ENCODE measurements at regions not wholly inside any gene's neighbourhood (a gene's known extent, or its start where the extent isn't known, plus 50 kb on each side); places are given as distances from the start of the nearest gene placed in this dataset.
"Not testable (repeated sequence)": the region's sequence is repeated elsewhere in the genome, so short reads cannot be mapped to it uniquely, and the experiment has no call there.

DNA sequence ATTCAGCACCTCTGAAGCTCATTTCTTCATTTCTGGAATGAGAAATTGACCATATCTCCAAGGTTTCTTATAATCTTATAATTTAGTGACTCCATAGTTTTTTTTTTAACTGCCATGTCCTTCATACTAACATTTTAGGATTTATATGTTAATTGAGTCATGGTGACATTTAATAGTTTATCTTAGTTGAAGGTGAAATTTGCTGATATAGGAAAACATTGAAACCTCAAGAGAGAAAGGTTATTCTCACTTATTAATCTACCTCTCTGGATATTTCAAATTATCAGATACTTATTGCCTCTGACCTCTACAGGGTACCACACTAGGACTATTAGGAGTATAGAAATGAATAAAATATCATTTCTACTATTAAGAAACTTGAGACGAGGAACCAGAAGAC lies 499.0 kb downstream of the NUP35 start:
- DNase-seq (ENCODE audit: low read depth) = no peak

DNA sequence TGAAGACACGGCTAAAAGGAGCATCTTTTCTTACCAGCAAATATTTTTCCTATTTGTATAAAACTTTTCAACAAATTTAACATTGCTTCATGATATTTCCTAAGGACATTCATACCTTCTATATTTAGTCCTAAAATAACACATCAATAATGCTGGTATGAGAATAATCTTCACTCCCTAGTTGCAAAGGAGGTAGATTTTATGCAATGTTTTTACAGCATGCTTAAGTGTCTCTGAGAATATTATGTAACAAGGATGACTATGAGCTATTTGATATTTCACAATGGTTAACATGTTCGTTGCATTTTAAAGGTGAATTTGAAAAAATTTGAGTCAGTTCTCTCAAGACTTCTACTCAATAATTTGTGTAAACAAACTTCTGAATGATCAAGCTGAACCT lies 506.7 kb downstream of the NUP35 start:
- DNase-seq (ENCODE audit: low read depth) = no peak

DNA sequence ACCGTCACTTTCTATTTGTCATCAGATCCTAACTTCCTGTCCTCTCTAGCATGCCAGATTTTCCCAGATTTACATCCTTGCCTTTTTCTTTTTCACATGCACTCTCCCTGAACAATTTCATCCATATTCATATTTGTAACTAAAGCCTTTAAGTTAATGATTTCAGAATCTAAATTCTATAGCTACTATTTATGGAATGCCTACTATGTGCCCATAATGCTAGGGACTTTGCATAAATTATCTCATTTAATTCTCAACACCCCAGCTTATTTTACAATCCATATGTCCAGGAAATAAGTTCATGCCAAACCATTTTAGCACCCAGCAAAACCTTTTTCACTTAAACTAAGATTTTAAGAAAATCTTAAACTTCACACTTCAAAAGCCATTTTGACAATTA lies 531.9 kb downstream of the NUP35 start:
- DNase-seq (ENCODE audit: low read depth) = no peak

DNA sequence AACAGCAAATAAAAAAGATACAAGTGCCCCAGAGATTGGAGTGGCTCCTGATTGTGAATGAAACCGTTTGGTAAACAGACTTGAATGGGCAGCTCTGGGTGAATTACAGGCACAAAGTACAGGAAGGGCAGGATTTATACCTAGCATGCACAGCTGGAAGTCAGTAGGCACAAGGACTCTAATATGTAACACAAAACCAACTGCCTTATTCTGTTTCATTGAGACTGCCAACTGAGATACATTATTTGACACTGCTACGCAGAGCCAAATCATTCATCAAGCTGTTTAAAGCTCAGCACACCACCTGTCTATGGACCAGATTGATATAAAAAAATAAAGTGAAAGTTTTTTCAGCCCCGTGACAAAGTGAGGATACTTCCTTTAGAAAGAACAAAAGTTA lies 541.2 kb downstream of the NUP35 start:
- DNase-seq (ENCODE audit: low read depth) = no peak

DNA sequence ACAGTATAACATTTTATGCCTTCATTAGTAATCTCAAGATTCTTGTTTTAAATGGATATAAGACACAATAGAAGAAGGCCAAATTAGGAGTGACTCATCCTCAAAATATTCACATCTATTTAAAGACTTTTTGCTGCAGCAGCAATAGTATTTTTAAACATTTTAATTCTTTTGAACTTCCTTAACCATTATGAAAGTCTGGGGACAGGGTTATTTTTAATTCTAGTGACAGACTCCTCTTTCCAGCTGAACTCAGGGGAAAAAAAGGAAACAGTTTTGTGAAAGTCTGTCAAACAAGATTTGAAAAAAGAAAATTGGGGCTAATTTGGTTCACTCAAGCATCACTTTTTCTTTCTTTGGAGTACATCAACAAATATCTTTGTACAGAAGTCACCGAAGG lies 541.8 kb downstream of the NUP35 start:
- DNase-seq (ENCODE audit: low read depth) = no peak

DNA sequence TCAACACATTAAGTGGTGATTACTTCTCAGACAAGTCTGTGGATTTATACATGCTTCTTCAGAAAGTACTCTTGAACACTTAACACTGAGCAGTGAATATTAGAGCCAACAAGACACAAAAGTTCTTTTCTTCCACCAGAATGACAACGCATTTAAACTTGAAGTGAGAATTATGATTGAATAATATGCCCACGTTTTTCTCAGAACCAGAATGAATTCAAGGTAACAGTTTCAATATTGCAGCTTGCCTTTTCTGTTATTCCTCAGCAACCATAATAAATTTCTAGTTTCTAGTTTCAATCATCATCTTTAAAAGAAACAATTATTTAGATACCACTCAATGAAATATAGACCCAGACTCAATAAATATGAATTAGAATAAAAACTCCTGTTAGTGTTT lies 547.0 kb downstream of the NUP35 start:
- no peak for DNase-seq (ENCODE audit: low read depth)

DNA sequence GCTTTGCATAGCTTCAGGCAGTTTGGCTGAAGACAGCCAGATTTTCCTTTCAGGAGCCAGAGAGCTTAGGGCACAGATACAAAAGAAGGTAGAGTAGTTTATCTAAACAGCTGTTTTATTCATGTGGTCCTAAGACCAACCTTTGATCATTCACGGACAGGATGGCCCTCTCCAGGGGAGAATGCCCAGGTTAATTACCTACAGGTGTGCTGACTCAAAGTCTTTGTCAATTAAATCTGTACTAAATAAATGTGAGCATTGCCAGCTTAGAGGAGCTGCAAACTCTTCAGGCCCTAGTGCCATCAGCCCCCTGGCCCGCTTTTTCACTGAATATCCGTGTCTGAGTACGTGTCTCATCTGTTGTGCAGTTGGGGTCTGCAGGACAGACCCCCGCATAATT lies 554.7 kb downstream of the NUP35 start:
- DNase-seq (ENCODE audit: low read depth) = no peak

DNA sequence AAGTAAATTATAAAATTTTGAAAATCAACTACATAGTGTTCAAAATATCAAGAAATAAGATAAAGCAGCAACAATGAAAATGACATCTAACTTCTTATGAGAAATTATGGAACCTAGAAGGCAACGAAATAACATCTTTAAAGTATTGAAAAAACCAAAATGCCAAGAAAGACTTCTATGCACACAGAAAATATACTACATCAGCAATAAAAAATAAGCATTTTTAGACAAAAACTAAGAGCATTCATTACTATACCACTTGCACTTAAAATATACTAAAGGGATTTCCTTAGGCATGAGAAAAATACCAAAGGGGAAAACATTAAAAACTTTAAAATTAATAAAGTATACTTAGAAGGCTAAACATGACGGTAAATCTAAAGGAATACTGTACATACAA lies 556.3 kb downstream of the NUP35 start:
- DNase-seq (ENCODE audit: low read depth) = no peak

DNA sequence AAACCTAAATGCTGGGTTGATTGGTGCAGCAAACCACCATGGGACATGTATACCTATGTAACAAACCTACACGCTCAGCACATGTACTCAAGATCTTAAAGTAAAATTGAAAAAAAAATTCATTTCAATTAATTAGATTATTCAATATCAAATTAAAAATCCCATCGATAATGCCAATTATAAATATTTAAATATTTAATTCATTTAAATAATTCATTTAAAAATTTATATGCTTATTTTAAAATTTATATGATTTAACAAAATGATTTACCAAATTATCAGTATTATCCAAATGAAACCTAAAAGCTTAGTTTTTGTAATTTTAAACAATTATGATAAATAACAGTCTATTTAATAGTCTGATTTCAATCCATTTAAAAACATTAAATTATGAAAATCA lies 560.4 kb downstream of the NUP35 start:
- no peak for DNase-seq (ENCODE audit: low read depth)

DNA sequence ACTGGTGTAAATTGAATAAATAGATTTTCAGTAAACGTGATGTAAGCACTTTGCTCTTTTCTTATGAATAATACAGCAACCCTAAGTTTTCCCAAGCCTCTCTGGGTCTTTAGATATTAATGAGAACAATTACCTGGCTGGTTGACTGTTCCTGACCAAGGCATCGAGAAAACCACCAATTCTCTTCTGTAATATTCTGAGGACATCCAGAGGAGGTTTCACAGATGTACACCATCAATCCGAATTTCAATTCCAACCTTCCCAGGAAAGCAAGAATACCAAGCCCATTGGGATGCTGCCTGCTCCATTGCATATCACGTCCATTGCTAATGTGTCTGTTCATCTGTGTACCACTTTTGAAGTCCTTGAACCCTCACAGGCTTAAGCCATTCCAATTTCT lies 571.8 kb downstream of the NUP35 start:
- no peak for DNase-seq (ENCODE audit: low read depth)

DNA sequence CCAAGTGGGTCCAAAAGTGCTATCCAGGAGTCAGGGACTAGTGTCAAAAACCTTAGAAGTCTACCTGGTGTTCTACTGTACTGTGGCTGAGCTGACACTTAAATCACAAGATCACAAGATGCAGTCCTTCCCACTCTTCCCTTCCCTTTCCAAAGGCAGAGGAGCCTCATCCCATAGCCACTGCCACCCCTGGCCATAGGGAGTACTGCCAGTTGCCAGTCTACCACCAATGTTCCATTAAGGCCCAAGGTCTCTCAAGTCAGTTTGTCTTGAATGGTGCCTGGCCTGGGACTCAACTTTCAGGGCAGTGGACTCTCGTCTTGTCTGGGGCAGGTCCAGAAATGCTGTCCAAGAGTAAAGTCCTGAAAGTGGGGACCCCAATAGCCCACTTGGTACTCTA lies 585.6 kb downstream of the NUP35 start:
- no peak for DNase-seq (ENCODE audit: low read depth)

DNA sequence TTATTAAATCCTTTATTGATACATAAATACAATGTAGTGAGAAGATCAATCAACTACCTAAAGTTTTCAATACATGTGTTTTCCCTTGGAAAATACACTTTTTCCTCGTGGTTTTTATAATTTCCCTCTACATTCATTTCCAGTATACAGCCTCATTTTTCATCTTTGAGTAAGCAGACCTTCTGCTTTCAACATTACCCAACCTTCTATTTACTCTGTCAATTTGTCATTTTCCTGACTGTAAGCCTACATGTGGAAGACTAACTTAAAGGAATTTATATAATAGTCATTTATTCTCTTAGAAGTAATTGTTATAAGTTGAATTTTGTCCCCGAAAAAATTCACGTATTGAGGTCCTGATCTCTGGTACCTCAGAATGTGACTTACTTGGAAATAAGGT lies 594.0 kb downstream of the NUP35 start:
- DNase-seq (ENCODE audit: low read depth) = no peak

DNA sequence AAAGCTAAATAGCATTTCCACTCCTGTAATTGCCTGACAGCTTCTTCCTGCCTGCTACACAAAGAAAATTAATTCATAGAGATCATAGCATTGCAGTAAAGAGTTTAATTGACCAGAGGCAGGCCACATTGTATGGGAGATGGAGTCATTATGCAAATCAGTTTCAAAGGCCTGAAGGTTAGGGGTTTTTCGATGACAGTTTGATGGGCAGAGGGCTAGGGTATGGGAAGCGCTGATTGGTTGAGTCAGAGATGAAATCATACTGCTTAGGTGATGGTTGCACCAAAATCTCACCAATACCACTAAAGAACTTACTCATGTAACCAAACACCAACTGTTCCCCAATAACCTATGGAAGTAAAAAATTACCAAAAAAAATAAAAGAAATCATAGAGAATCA lies 599.0 kb downstream of the NUP35 start:
- no peak for DNase-seq (ENCODE audit: low read depth)

DNA sequence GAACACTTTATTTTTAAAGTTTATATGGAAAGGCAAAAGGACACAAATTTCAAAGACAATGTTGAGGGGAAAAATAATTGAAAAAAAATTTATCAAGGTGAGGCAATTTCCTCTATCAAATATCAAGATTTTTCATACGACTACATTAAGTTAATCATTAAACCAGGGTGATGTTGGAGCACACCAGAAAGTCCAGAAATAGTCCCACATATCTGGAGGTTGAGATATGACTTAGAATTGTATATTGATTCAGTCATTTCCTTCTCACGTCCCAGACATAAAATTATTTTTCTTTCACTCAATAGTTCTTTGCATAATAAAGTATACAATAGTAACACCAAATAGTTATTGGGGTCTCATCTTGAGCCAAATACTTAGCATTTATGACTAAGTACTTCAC lies 605.1 kb downstream of the NUP35 start:
- no peak for DNase-seq (ENCODE audit: low read depth)

DNA sequence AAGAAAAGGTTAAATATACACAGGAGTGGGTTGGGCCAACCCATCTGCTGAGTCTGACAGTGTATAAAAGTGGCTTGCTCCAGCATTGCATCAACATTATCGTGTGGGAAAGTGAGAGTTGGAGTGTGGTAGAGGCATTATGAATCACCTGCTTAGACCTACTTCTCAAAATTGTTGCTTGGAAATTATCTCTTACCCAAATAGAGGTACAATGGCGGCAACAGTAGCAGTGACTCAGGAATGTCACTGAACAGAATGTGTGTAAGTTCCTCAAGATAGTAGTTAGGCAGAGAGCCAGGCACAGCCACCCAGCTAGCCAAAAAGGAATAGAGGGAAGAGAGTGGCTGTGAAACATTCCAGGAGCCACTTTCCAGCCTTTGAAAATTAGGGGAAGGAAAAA lies 616.0 kb downstream of the NUP35 start:
- DNase-seq (ENCODE audit: low read depth) = no peak

DNA sequence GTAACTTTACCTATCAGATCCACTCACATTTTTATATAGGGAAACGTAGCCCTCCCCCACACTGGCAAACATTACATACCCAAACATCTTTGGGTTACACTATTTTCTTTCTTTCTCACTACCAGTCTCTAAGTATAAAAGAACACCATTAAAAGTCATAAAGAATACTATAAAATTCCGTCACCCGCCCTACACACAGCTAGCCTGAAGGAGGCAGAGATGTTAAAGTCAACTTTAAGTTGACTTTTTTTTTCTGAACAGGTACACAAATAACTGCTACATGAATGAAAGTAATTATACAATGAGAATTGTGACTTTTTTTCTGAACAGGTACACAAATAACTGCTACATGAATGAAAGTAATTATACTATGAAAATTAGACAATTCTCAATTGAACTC lies 628.3 kb downstream of the NUP35 start:
- DNase-seq (ENCODE audit: low read depth) = no peak

DNA sequence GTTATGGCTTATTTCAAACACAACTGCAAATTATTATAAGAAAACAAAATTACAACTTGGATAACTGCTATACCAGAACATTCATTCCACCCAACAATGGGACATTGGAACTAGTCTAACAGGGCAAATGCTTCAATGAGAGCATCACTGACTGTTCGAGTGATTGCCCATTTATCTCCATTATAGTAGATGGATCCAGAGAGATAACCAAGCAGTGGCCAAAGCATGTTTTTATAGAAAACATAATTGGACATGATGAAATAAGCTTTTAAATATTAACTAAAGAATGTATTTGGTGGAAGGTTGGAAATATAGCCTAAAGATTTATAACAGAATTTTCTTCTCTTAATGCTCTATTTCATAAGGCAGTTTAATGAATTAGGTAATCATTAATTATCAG lies 634.8 kb downstream of the NUP35 start:
- DNase-seq (ENCODE audit: low read depth) = no peak

DNA sequence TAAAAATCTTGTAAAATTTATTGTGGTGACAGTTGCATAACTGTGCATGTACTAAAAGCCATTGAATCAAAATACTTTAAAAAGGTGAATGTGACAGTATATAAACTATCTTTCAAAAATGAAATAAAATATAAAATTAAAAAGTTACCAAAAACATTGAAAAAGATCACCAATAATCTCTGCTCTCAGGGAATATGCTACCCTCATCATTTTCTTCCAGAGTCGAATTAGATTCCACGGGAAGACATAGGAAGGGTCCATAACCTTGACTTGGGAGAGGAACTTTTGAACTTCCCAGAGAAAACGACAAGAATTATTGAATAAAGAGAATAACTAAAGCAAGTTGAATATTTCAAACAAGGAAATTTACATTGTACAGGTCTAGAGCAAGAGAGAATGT lies 649.5 kb downstream of the NUP35 start:
- DNase-seq (ENCODE audit: low read depth) = no peak

DNA sequence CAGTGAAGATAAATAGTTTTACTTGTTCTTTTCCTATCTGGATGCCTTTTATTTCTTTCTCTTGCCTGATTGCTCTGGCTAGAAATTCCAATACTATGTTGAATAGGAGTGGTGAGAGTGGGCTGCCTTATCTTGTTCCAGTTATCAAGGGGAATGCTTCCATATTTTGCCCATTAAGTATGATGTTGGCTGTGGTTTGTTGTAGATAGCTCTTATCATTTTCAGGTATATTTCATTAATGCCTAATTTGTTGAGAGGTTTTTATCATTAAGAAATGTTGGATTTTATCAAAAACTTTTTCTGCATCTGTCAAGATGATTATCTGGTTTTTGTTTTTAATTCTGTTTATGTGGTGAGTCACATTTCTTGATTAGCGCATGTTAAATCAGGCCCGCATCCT lies 655.8 kb downstream of the NUP35 start:
- no peak for DNase-seq (ENCODE audit: low read depth)

DNA sequence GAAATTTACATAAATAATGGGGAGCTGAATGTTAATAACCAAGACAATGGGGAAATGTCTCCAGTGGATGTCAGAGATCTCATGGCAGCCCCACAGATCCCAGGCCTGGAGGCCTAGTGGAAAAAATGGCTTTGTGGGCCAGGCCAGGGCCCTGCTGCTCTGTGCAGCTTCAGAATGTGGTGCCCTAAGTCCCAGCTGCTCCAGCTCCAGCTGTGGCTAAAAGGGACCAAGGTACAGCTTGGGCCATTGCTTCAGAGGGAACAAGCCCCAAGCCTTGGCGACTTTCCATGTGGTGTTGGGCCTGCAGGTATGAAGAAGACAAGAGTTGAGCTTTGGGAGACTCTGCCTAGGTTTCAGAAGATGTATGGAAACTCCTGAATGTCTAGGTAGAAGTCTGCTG lies 658.2 kb downstream of the NUP35 start:
- DNase-seq (ENCODE audit: low read depth) = no peak

DNA sequence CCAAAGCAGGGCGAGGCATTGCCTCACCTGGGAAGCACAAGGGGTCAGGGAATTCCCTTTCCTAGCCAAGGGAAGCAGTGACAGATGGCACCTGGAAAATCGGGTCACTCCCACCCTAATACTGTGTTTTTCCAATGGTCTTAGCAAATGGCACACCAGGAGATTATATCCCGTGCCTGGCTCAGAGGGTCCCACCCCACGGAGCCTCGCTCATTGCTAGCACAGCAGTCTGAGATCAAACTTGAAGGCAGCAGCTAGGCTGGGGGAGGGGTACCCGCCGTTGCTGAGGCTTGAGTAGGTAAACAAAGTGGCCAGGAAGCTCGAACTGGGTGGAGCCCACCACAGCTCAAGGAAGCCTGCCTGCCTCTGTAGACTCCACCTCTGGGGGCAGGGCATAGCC lies 664.6 kb downstream of the NUP35 start:
- DNase-seq (ENCODE audit: low read depth) = not testable (repeated sequence)

DNA sequence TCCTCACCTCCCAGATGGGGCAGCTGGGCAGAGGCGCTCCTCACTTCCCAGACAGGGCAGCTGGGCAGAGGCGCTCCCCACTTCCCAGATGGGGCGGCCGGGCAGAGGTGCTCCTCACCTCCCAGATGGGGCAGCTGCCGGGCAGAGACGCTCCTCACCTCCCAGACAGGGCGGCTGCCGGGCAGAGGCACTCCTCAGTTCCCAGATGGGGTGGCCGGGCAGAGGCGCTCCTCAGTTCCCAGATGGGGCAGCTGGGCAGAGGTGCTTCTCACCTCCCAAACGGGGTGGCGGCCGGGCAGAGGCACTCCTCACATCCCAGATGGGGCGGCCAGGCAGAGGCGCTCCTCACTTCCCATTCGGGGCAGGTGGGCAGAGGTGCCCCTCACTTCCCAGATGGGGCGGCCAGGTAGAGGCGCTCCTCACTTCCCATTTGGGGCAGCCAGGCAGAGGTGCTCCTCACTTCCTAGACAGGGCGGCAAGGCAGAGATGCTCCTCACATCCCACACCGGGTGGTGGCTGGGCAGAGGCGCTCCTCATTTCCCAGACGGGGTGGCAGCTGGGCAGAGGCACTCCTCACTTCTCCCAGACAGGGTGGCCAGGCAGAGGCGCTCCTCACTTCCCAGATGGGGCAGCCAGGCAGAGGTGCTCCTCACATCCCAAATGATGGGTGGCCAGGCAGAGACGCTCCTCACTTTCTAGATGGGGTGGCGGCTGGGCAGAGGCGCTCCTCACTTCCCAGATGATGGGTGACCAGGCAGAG lies 668.1 kb downstream of the NUP35 start:
- not testable (repeated sequence) for DNase-seq (ENCODE audit: low read depth)

DNA sequence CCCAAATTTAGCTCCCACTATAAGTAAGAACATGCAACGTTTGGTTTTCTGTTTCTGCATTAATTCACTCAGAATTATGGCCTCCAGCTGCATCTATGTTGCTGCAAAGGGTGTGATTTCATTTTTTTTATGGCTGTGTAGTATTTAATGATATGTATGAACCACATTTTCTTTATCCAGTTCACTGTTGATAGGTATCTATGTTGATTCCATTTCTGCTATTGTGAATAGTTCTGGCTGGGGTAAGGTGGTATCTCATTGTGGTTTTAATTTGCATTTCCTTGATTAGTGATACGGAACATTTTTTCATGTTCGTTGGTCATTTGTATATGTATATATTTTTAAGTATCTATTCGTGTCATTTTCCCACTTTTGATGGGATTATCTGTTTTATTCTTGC lies 674.3 kb downstream of the NUP35 start:
- DNase-seq (ENCODE audit: low read depth) = no peak

DNA sequence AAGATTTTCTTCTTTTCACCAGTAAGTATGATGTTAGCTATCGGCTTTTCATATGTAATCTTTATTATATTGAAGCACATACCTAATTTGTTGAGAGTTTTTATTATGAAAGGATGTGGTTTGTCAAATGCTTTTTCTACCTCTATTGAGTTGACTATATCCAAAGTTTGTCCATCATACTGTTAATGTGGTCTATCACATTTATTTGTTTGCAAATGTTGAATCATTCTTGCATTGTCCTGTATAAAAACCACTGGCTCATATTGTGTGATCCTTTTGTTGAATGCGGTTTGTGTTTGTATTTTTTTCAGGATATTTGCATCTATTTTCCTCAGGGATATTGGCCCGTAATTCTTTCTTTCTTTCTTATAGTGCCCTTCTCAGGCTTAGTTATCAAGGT lies 675.5 kb downstream of the NUP35 start:
- no peak for DNase-seq (ENCODE audit: low read depth)

DNA sequence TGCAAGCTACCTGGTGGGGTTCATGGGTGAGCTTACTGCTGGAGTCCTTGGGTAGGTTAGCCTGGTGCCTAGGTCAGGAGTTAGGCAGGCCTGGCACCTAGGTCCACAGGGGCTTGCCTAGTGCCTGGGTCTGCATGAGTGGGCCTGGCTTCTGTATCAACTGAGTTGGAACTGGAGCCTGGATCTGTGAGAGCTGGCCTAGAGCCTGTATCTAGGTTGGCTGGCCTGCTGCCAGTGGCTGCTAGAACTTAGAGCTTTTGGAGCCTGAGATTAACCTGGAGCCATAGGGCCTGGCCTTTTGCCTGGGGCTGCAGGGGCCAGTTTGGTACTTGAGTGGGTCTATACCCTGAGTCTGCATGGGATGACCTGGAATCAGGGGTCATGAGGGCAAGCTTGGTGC lies 679.4 kb downstream of the NUP35 start:
- no peak for DNase-seq (ENCODE audit: low read depth)
